CD4-positive, alpha-beta T cell (primary cell): ENCODE measurements at regions not wholly inside any gene's neighbourhood (a gene's known extent, or its start where the extent isn't known, plus 50 kb on each side); places are given as distances from the start of the nearest gene placed in this dataset.

ENCODE experiments used
- ATAC-seq: fragments of 200-7000 bp; cut with Tn5 transposase; one replicate; pipeline ENCODE4 v1.10.0; 2022; ENCODE audit warnings: mild to moderate bottlenecking; ENCODE audit not compliant: poor library complexity
- CTCF ChIA-PET: fragments of 350-600 bp; sonication (Branson Sonifier 250); formaldehyde crosslinking; loops from one replicate; lab custom pipeline; 2021; ENCODE audit warnings: antibody characterized with exemption, inconsistent platforms; lab: Charles Lee
- POLR2A ChIA-PET: fragments of 350-600 bp; sonication (Branson Sonifier 250); formaldehyde crosslinking; loops from one replicate; lab custom pipeline; 2021; ENCODE audit warnings: antibody characterized with exemption, inconsistent platforms; lab: Charles Lee
- DNase-seq, 14 experiments: peaks; one replicate each; pipeline ENCODE4 v3.0.0-alpha.2; 2013 to 2020; ENCODE audit warnings: mixed read lengths in 2 of 14
- H3K27ac ChIP-seq, 2 donors: one replicate each; pipeline versions ENCODE4 v1.5.1 to v1.7.0; 2013; ENCODE audit warnings: low read length in 2 of 2, low read depth in 1 of 2, mild to moderate bottlenecking in 1 of 2
- H3K27me3 ChIP-seq, 2 experiments: 1 replicate in 1 of 2; 2 replicates in 1 of 2; pipeline versions ENCODE4 v1.6.1 to v1.7.0; 2013; ENCODE audit warnings: low read length in 2 of 2, control low read depth in 1 of 2, mild to moderate bottlenecking in 1 of 2, moderate library complexity in 1 of 2; ENCODE audit not compliant: insufficient read depth in 2 of 2, control insufficient read depth in 1 of 2
- H3K36me3 ChIP-seq: one replicate; pipeline ENCODE4 v1.6.1; 2013; ENCODE audit warnings: low read length, control low read depth; ENCODE audit not compliant: insufficient read depth
- H3K4me1 ChIP-seq: one replicate; pipeline ENCODE4 v1.6.1; 2013; ENCODE audit warnings: low read length, control low read depth; ENCODE audit not compliant: insufficient read depth
- H3K4me3 ChIP-seq: one replicate; pipeline ENCODE4 v1.5.1; 2013; ENCODE audit warnings: mild to moderate bottlenecking, low read length, moderate library complexity
- H3K9me3 ChIP-seq, 2 experiments: 1 replicate in 1 of 2; 2 replicates in 1 of 2; pipeline versions ENCODE4 v1.6.1 to v1.7.0; 2013; ENCODE audit warnings: low read length in 2 of 2, mild to moderate bottlenecking in 2 of 2, control low read depth in 1 of 2, moderate library complexity in 1 of 2; ENCODE audit not compliant: control insufficient read depth in 1 of 2, insufficient read depth in 1 of 2
- H3K27ac Mint-ChIP-seq: one replicate; pipeline ENCODE4 v1.8.0; 2020; ENCODE audit warnings: mixed read lengths
- H3K27me3 Mint-ChIP-seq: one replicate; pipeline ENCODE4 v1.8.0; 2021; ENCODE audit warnings: mixed read lengths
- H3K36me3 Mint-ChIP-seq: one replicate; pipeline ENCODE4 v1.8.0; 2021; ENCODE audit warnings: low read depth, mixed read lengths
- H3K4me1 Mint-ChIP-seq: one replicate; pipeline ENCODE4 v1.8.0; 2021; ENCODE audit warnings: low read depth, mixed read lengths
- H3K4me3 Mint-ChIP-seq: one replicate; pipeline ENCODE4 v1.8.0; 2020; ENCODE audit warnings: mild to moderate bottlenecking, mixed read lengths
- H3K9me3 Mint-ChIP-seq: one replicate; pipeline ENCODE4 v1.8.0; 2020; ENCODE audit warnings: mixed read lengths
- CTCF ChIP-seq: fragments of 200-600 bp; IDR thresholded peaks from one replicate; pipeline ENCODE4 v1.8.0; 2022; ENCODE audit warnings: antibody characterized with exemption, mild to moderate bottlenecking
- intact Hi-C, 2 experiments: fragments of 100-400 bp; cut with DNase I in 1 of 2; cut with micrococcal nuclease in 1 of 2; formaldehyde crosslinking; loops; one replicate each; pipeline versions ENCODE4 v1.15.1 to v1.9.0; 2023 to 2025; cut with DNase I, micrococcal nuclease

GRCh38 chr6:166822609-166823008 lies 133.7 kb downstream of the RNASET2 start:
- Histone ChIP-seq H3K9me3 (no peaks in the 10 kb centered on the region), H3K36me3 (no peaks in the 10 kb centered on the region), H3K4me3 (no peak overlapping the region), H3K4me1 (no peaks in the 10 kb centered on the region), H3K27me3 (no peaks in the 10 kb centered on the region), H3K27ac (no peak overlapping the region)
- H3K27ac Mint-ChIP-seq, result no peak overlapping the region
- DNase-seq (no peak), ATAC-seq (no peak)
- no peaks in the 10 kb centered on the region for H3K9me3 Mint-ChIP-seq
- peaks cover 5% of the 10 kb centered on the region for H3K27me3 Mint-ChIP-seq
- H3K36me3 Mint-ChIP-seq, result no peaks in the 10 kb centered on the region
- no peaks in the 10 kb centered on the region for H3K4me1 Mint-ChIP-seq
- intact Hi-C loops, result no loop called here
- CTCF ChIA-PET, result no interaction called here
- TF ChIP-seq CTCF, result no peak
- H3K4me3 Mint-ChIP-seq, result no peak overlapping the region
- POLR2A ChIA-PET, result no interaction called here

GRCh38 chr6:166820483-166820882 lies 135.9 kb downstream of the RNASET2 start:
- ChIA-PET POLR2A (interaction anchor here (0.7 kb wide), 1 partner anchor 160 kb away, joined by 3 read pairs; no protein-coding TSS in a partner anchor), CTCF (no interaction called here)
- H3K9me3 Mint-ChIP-seq, result no peaks in the 10 kb centered on the region
- Histone ChIP-seq H3K27ac (no peak overlapping the region), H3K27me3 (no peaks in the 10 kb centered on the region), H3K36me3 (no peaks in the 10 kb centered on the region), H3K4me1 (no peaks in the 10 kb centered on the region), H3K9me3 (no peaks in the 10 kb centered on the region), H3K4me3 (no peak overlapping the region)
- DNase-seq (no peak), ATAC-seq (no peak)
- H3K4me1 Mint-ChIP-seq, result no peaks in the 10 kb centered on the region
- no peak overlapping the region for H3K27ac Mint-ChIP-seq
- H3K4me3 Mint-ChIP-seq, result no peak overlapping the region
- peaks cover 5% of the 10 kb centered on the region for H3K27me3 Mint-ChIP-seq
- intact Hi-C loops, result no loop called here
- no peak for TF ChIP-seq CTCF
- H3K36me3 Mint-ChIP-seq, result no peaks in the 10 kb centered on the region

GRCh38 chr6:166820070-166820469 lies 136.3 kb downstream of the RNASET2 start:
- no peak overlapping the region for H3K27ac Mint-ChIP-seq
- no peaks in the 10 kb centered on the region for H3K36me3 ChIP-seq
- no peak overlapping the region for H3K27ac ChIP-seq
- ChIA-PET CTCF (no interaction called here), POLR2A (interaction anchor here (0.7 kb wide), 1 partner anchor 161 kb away, joined by 3 read pairs; no protein-coding TSS in a partner anchor)
- no peaks in the 10 kb centered on the region for H3K4me1 Mint-ChIP-seq
- no peaks in the 10 kb centered on the region for H3K9me3 ChIP-seq
- no peak for TF ChIP-seq CTCF
- no peak overlapping the region for H3K4me3 Mint-ChIP-seq
- no peaks in the 10 kb centered on the region for H3K27me3 ChIP-seq
- no peak for DNase-seq
- peaks cover 5% of the 10 kb centered on the region for H3K27me3 Mint-ChIP-seq
- intact Hi-C loops, result no loop called here
- H3K36me3 Mint-ChIP-seq, result no peaks in the 10 kb centered on the region
- H3K4me1 ChIP-seq, result no peaks in the 10 kb centered on the region
- ATAC-seq, result no peak
- no peaks in the 10 kb centered on the region for H3K9me3 Mint-ChIP-seq
- no peak overlapping the region for H3K4me3 ChIP-seq
